RKO (cell line): ENCODE measurements at regions not wholly inside any gene's neighbourhood (a gene's known extent, or its start where the extent isn't known, plus 50 kb on each side); places are given as distances from the start of the nearest gene placed in this dataset.

ENCODE experiments used
- DNase-seq: peaks from one replicate; pipeline ENCODE4 v3.0.0-alpha.2; 2016; ENCODE audit warnings: low spot score

DNA sequence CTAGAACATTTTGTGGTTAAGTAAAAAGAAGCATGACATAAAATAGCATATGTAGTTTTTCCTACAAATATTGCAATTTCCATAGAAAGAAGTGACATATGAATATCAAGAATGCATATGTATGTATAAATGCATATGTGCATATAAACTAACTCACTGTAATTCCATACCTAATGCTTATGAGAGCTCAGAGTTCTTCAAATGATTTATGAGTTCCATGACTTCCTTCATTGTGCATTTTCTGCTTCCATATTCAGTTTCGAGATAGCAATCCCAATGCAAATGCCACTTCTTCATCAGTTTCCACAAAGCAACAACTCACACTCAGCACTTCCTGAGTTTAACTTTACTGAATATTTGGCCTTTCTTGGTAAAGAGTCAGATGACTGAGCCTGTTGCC lies 1744.3 kb upstream of the MIR17HG start:
- no peak for DNase-seq

DNA sequence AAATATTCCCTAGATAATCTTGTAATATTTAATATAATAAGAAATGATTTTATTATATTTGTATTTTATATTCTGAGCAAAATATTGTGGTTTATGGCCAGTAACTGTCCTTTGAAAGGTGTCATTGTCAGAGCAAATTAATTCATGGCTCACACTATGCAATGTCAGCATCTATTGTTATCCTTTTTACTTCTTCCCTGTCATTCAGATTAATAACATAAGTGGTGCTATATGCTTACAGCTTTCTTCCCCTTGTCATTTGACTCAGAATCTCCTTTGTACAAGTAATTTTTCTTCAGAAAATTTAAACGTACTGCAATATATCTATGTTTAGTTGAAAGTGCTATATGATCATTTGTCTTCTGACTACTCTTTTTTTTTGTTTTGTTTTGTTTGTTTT lies 1738.2 kb upstream of the MIR17HG start:
- DNase-seq, result no peak

DNA sequence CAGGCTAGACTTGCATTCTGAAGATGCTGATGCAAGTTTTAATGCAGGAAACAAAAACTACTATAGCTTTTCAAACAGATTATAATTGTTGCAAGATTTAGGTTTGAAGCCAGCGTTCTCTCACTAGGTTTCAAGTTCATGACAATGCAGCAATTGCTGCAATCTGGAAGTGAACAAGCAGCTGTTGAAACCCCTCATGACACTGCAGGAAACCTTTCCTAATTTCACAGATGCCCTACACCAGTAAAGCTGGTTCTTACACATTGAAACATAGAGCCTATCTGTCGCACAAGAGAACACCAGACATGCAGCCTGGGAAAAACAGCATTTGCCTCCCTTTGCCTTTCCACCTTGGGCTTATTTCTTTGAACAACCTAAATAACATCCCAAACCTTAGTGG lies 1737.2 kb upstream of the MIR17HG start:
- no peak for DNase-seq

- no peak for DNase-seq
These were observed 1736.6 kb upstream of the MIR17HG start for GRCh38 chr13:89610881-89611280.

DNA sequence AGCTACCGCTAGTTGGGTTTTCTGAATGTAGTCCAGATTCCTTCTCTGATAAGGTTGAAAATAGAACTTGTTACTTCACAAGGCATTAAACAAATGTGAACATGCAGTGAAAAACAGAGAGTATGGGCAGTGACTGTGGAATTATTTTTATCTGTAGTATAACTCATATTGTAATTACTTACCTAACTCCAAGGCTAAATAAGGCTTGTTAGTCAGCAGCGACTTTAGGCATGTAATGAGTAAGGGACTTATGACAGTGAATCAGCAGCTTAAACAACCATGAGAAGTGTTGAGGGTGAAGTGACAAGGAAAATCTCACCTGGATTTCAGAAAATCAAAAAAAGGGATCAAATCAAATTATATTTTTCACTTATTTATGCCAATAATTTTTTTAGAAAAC lies 1719.5 kb upstream of the MIR17HG start:
- DNase-seq, result peak; percentile 80

GRCh38 chr13:89628567-89628966 lies 1718.9 kb upstream of the MIR17HG start:
- DNase-seq, result no peak

- no peak for DNase-seq
These were observed 1697.3 kb upstream of the MIR17HG start for GRCh38 chr13:89650226-89650625.

GRCh38 chr13:89660752-89661151 lies 1686.7 kb upstream of the MIR17HG start:
- DNase-seq, result no peak

GRCh38 chr13:89673789-89674311 lies 1673.6 kb upstream of the MIR17HG start:
- no peak for DNase-seq

DNA sequence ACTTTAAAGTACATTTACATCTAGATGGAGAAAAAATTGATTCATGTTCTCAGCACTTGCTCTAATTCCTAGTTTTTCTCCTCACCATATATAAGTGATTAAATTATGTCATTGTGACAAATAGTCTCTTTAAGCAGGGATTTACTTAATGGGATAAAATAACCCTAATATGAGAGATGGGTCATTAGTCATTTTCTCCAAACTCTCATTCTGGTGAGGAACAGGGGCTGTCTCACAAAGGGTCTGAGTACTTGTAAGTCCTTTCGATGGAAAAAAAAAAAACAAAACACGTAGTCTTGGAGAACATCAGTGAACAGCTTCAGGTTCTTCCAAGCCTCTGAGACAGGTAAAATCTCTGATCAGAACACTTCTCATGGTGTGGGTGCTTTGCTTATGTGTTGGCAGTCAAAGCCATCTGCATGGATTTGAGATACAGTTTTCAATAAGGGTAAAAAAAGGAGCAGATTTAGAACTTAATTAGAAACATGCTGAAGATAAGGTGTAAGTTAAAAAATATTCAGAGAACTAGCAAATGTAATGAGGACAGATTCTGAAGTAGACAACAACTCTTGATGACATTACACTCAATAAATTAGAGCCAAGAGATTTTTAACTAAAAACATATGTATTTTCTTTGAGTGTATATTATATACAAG lies 1668.9 kb upstream of the MIR17HG start:
- DNase-seq, result no peak

GRCh38 chr13:89684896-89685295 lies 1662.6 kb upstream of the MIR17HG start:
- DNase-seq, result no peak

- no peak for DNase-seq
These were observed 1661.3 kb upstream of the MIR17HG start for GRCh38 chr13:89686171-89686570.

DNA sequence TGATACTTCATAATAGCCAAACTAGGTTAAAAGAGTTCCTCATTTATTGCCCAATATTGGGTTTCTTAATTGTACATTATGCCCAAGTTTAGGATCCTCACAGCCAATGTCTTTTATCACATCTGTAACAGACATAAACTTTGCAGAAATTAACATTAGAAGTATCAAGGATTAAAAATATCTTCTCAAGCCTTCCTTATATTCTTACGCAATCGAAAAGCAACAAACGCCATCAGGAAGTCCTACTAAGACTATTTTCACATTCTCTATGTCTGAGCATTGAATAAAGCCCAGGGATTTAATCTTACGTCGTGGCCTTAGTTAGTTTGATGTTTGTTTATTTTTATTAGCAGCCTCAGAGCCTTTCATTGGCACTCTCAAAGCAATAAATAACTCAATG lies 1660.4 kb upstream of the MIR17HG start:
- DNase-seq, result no peak

GRCh38 chr13:89688918-89689317 lies 1658.6 kb upstream of the MIR17HG start:
- no peak for DNase-seq

DNA sequence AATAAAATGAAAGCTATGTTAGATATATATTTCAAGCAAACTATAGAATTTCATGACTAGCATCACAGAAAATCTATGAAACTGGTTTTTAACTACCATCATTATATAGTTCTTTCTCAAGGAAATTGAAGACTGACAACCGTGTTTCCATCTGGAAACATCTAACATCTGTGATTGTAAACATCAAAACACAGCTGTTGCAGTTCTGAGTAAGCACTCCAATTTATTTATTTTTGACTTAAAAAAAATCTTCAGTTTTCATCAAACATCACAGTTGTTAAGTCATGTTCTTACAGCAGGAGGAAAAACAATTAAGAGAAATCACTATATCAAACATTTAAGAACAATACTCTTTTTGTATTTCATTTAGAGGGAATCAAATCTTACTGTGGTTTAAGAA lies 1653.0 kb upstream of the MIR17HG start:
- DNase-seq, result no peak

DNA sequence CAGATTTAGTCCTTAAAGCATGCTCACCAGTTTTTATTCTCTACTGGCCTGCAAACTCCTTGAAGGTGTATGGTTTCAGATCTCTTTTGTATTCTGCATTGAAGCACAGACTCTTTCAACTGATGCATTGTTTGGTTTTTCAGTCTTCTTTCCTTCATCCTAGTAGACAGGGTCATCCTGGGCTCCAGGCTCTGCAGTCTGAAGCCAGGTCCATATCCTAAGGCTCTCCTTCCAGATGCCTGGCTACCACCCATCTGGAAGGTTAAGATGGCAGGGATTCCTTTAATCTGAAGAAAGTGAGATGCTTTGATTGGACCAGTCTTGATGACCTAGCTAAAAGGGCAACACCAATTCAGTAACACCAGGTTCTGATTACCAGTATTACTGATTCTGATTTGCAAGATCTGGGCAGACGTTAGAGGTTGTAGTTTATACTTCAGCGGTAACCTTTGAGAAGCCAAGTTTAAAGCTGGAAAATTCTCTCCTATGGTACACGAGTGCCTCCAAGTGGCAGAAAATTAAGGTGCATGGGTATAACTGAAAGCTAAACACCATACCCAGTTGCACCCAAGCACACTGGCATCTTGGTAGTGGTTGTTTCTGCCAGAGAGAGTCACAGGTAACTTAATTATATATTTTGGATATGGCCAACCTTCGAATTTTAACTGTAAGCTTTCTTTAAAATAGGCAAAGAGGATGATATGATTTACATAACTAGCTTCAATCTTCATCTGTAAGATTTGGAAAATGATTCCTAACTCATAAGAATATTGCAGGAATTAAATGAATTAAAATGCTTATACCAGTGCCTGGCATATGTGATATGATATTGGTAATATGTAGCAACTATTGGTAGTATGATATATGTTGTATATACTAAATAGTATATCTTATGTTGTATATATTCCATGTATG lies 1651.9 kb upstream of the MIR17HG start:
- DNase-seq, result peak; percentile 4

- no peak for DNase-seq
These were observed 1645.6 kb upstream of the MIR17HG start for GRCh38 chr13:89701913-89702312.

DNA sequence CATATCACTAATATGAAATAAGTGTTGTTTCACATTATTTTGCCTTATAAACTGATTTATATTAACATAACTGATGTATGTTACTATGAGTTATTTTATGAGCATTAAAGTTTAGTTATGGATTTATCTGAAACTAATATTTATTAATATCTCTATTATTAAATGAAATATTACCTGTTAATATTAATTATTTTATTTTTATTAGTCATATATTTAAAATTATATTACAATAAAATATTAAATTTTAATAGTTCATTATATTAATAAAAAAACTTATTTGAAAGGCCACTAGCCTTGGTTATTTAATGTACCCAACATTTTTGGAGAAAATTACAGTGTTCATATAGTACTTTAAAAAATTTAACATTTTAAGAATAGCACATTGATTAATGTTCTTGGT lies 1643.4 kb upstream of the MIR17HG start:
- DNase-seq, result no peak

GRCh38 chr13:89708013-89708412 lies 1639.5 kb upstream of the MIR17HG start:
- DNase-seq, result no peak

DNA sequence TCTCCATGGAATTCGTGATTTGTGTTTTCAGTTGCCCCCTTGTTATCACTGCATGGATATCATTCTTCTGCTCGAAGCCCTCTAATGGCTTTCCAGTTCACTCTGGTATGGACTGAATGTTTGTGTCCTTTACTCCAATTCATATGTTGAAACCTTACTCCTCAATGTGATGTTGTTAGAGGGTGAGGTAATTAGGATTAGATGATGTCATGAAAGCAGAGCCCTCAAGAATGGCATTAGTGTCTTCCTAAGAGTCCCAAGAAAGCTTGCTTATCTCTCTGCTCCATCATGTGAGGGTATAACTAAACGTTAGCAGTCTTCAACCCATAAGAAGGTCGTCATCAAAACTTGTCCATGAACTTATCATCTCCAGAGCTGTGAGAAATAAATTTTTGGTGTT lies 1626.3 kb upstream of the MIR17HG start:
- DNase-seq, result no peak

- DNase-seq, result peak; percentile 74
These were observed 1620.6 kb upstream of the MIR17HG start for GRCh38 chr13:89726690-89727435.

DNA sequence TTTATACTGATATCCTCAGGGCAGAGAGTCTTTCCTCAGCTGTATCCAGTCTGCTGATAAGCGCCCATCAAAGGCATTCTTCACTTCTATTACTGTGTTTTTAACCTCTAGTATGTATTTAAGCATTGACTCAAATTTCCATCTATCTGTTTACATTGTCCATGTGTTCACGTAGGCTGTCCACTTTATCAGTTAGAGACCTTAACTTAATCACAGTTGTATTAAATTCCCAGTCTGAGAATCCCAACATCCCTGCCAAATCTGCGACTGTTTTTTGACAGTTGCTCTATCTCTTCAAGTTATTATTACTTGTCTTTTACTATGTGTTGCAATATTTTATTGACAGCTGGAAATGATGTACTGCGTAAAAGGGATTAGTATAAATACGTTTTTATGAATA lies 1613.7 kb upstream of the MIR17HG start:
- no peak for DNase-seq

GRCh38 chr13:89737051-89737450 lies 1610.4 kb upstream of the MIR17HG start:
- no peak for DNase-seq
